Eye (tissue), 1 donor: ENCODE measurements at regions not wholly inside any gene's neighbourhood (a gene's known extent, or its start where the extent isn't known, plus 50 kb on each side); places are given as distances from the start of the nearest gene placed in this dataset.

Experiments used
- DNase-seq: peaks from one replicate; pipeline ENCODE4 v3.0.0-alpha.2; 2015

DNA sequence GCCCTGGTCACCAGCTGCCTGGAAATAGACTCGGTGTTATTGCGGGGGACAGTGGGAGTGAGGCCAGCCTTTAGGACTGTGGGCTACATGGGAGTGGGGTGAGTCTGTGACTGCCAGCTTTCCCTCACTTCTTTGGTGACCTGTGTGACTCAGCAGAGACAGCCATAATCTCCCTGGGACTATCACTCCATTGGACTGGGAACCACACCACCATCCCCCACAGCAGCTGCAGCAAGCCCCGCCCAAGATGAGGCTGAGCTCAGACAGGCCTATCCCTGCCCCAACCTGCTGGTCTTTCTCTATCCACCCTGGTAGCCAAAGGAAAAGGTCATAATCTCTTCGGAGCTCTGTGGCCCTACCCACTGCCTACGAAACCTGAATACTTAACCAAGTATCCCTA, 263.2 kb downstream of the FZD1 start:
- DNase-seq = no peak

DNA sequence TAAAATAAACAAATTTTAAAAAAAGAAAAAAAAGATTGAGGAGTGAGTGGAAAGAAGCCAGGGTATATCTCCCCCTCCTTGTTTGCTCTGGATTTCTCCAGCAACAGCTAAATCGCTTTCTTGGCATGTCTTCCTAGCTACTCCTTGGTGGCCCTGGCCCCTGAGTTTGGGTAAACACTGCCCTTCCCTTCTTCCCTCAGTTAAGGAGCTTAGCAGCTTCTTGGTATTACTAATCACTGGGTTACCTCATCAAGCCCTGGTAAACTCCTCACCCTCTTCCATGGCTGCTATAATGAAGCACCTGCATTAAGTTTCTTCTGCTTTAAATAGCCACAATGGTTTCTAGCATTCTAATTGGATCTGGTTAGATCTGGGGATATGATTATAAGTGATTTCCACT, 269.8 kb downstream of the FZD1 start:
- DNase-seq = no peak

GRCh38 chr7:91537260-91538152, 273.3 kb downstream of the FZD1 start:
- DNase-seq = peak; percentile 14

DNA sequence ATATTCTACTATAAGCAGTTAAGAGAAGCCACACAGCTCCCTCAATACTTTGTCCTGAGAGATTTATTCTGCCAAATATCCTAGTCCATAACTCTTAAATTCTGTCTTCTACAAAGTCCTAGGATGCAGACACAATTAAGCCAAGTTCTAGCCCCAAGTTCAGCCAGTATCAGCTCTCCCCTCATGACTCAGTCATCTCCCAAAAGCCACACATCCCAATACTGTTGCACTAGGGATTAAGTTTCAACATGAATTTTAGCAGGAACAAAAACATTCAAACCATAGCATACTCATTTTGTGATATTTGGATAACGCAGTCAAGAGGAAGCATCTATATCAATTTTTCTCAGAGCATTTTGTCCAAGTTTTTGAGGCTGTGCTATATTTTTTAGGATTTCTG, 277.4 kb downstream of the FZD1 start:
- DNase-seq = no peak

DNA sequence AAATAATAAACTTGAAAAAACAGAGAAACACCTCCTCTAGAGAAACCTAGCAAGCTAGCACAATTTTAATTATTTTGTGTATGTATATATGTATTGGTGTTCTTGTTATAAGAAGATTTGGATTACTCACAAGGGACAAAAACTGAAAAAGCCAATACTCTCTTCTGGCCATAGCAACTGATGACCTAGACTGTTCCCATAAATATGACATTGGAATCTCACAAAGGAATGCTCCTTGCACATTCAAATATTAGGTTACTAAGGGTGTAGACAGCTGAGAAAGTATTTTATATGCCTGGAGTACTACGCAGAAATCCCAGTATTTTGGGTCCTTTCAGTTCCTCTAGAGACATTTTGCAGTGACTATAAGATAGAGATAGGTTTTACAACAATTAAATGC, 279.4 kb downstream of the FZD1 start:
- DNase-seq = no peak

DNA sequence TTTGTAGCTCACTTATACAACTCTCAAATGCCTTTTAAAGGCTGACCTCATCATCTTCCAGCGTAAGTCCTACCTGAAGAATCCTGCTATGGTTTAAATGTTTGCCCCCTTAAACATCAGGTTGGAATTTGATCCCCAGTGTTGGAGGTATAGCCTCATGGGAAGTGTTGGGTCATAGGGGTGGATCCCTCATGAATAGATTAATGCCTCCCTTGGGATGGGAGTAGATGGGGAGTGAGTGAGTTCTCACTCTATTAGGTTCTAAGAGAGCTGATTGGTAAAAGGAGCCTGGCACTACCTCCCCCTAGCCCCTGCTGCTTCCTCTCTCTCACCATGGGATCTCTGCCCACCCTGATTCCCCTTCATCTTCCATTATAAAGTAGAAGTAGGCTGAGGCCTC, 285.6 kb downstream of the FZD1 start:
- no peak for DNase-seq

GRCh38 chr7:91550931-91551330, 286.7 kb downstream of the FZD1 start:
- no peak for DNase-seq

DNA sequence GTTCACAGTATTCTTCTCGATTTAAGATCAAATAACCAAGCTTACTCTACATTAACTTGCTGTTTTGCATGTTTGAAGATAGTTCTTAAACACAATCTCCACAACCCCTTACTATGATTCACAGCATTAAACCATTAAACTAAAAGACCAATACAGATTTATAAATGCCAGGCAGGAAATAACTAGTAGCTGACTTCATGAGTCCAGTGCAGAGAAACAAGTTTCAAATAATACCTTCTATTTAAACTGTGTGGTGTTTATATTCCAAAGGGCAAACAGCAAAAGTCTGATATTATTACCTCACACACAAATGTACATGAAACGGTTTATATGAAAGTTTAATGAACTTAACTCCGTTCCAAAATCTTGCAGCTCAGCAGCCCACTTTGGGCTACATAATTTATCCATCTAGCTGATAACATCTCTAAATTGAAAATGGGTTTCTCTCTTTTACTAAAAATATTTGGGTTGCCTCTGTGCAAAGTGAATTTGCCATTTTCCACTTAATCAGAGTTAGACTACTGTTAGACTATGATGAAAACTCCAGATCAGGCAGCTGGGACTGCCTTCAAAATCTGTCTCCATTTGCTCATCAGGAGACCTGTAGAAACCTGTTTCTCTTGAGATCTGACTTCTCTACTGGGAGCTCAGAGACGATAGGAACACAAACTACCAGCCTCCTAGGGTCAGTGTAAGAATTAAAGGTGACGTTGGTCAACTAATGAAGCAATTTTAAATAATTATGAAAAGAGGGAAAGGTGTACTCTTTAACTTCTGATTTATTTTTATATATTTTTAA, 287.3 kb downstream of the FZD1 start:
- DNase-seq = no peak

- no peak for DNase-seq
These were observed 289.2 kb downstream of the FZD1 start for GRCh38 chr7:91553410-91553895.

GRCh38 chr7:91554883-91555282, 290.6 kb downstream of the FZD1 start:
- DNase-seq = no peak

DNA sequence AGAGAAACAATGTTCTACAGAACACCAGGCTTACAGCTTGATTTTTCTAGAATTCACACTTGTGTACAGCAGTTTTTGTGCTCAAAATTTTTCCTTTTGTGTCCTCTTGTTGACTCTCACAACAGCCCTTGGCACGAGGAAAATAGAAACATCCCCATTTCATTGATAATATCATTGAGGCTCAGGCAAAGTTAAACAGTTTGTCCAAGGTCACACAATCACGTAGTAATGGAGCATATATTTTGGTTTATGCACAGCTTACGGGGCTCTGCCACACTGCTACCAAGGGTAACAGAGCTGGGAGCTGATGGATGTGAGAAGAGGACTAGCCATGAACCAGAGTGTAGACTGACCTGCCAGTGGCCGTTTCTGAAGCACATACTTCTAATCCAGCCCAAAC, 292.0 kb downstream of the FZD1 start:
- DNase-seq = no peak

GRCh38 chr7:91556956-91557650, 292.9 kb downstream of the FZD1 start:
- no peak for DNase-seq

- DNase-seq = no peak
These were observed 293.7 kb downstream of the FZD1 start for GRCh38 chr7:91557789-91558404.

DNA sequence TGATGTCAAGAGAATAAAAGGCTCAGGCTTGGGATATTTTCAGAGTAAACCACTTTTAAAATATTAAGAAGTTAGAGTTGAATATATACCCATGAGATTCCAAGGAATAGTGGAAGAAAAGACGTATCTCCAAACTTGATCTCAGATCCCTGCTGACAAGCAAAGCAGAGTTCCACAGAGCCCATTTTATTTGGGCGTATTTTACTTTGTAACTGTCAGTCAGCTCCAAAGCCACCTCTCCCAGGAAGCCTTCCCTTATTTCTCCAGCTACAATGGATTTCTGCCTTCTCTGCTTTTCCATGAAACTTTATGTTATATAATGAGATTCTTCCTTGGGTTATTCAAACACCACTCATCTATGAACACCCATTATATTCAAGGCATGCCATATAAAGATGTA, 295.7 kb downstream of the FZD1 start:
- no peak for DNase-seq

- no peak for DNase-seq
These were observed 299.9 kb downstream of the FZD1 start for GRCh38 chr7:91564101-91564500.

- DNase-seq = no peak
These were observed 300.3 kb downstream of the FZD1 start for GRCh38 chr7:91564541-91564940.

- no peak for DNase-seq
These were observed 301.5 kb downstream of the FZD1 start for GRCh38 chr7:91565499-91566401.

GRCh38 chr7:91566402-91566732, 302.1 kb downstream of the FZD1 start:
- DNase-seq = peak; percentile 66

GRCh38 chr7:91567081-91568012, 303.1 kb downstream of the FZD1 start:
- DNase-seq = no peak

GRCh38 chr7:91568138-91568537, 303.9 kb downstream of the FZD1 start:
- no peak for DNase-seq
